ENCODE measurements at regions not wholly inside any gene's neighbourhood (a gene's known extent, or its start where the extent isn't known, plus 50 kb on each side); places are given as distances from the start of the nearest gene placed in this dataset.

DNA sequence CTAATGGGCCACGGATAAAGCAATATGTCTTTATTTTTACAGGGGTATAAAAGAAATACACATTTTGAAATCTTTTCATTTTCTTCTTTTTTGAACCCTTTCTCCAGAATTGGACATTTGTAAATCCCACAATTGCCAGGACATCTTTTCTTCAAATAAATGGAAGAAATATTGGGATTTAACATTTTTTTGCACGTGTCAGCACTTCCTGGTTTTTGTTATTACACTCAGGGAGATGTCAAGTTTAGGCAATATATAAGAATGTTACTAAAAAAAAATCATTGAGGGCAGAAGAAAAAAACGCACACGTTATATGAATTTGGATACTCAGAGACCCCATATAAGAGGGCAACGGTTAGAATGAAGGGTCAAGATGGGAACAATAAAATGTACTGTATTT lies 78.3 kb upstream of the TMCO5A start:
- Histone ChIP-seq H3K18ac (ENCODE audit: insufficient read length, low read depth, low read length) (no peak overlapping the region), H4K8ac (replicated peaks; ENCODE audit: insufficient read length, low read depth, low read length) (no peak overlapping the region), H2BK5ac (ENCODE audit: insufficient read length, low read length) (no peak overlapping the region), H2BK120ac (ENCODE audit: low read depth, low read length, poor library complexity, severe bottlenecking) (no peak overlapping the region), H4K5ac (ENCODE audit: insufficient read length, low read depth, low read length) (no peak overlapping the region), H3K56ac (ENCODE audit: insufficient read length, low read depth, low read length) (no peak overlapping the region), H2AFZ (ENCODE audit: low read length) (no peak overlapping the region), H3K4me1 (ENCODE audit: insufficient read depth, low read length) (no peaks in the 10 kb centered on the region), H4K20me1 (ENCODE audit: control insufficient read depth, insufficient read depth, insufficient read length) (no peaks in the 10 kb centered on the region), H3K14ac (ENCODE audit: insufficient read depth, low read length) (no peak overlapping the region), H2BK12ac (ENCODE audit: insufficient read length, low read depth, low read length) (no peak overlapping the region), H2AK5ac (ENCODE audit: insufficient read length, low read length) (no peak overlapping the region), H4K91ac (ENCODE audit: insufficient read length, low read depth, low read length) (no peak overlapping the region), H3K27ac (ENCODE audit: insufficient read length, low read depth, low read length) (no peak overlapping the region), H3K9ac (ENCODE audit: extremely low read depth, insufficient read length, low read length) (no peak overlapping the region), H3K9me3 (ENCODE audit: control insufficient read depth, low read depth, low read length) (no peaks in the 10 kb centered on the region), H2BK15ac (ENCODE audit: low read depth, low read length) (no peak overlapping the region), H3K23ac (ENCODE audit: insufficient read length, low read depth, low read length) (no peak overlapping the region), H3K4ac (ENCODE audit: low read depth, low read length) (no peak overlapping the region), H3K23me2 (ENCODE audit: insufficient read length, low read depth, low read length, poor library complexity, severe bottlenecking) (no peaks in the 10 kb centered on the region), H3K79me2 (ENCODE audit: insufficient read depth, low read length) (no peaks in the 10 kb centered on the region), H3K79me1 (ENCODE audit: insufficient read depth, low read depth, low read length, poor library complexity, severe bottlenecking) (no peaks in the 10 kb centered on the region), H3K4me2 (ENCODE audit: insufficient read depth, insufficient read length, low read length) (no peak overlapping the region), H3T11ph (ENCODE audit: low read length) (no peak overlapping the region), H3K27me3 (ENCODE audit: insufficient read depth, low read length) (no peaks in the 10 kb centered on the region), H2BK20ac (ENCODE audit: low read depth, low read length, poor library complexity, severe bottlenecking) (no peak overlapping the region)
- Mint-ChIP-seq H3K4me3 (no peak overlapping the region), H3K4me1 (peaks cover 0 to 11% of the 10 kb centered on the region in 2 experiments; a peak in 2 of 4 replicates), H3K36me3 (ENCODE audit: insufficient read depth in 1 of 3, low read depth in 3 of 3) (no peaks in the 10 kb centered on the region), H3K27me3 (ENCODE audit: low read depth) (no peaks in the 10 kb centered on the region), H3K27ac (no peak overlapping the region), H3K9me3 (peaks cover 2 to 3% of the 10 kb centered on the region in 2 experiments; a peak in 3 of 5 replicates)
- WGBS (ENCODE audit: extremely low coverage, insufficient read length, low lambda C conversion rate) = no CpG with 5 or more reads among the region's 5 CpGs
- TF ChIP-seq, protein P1, sequence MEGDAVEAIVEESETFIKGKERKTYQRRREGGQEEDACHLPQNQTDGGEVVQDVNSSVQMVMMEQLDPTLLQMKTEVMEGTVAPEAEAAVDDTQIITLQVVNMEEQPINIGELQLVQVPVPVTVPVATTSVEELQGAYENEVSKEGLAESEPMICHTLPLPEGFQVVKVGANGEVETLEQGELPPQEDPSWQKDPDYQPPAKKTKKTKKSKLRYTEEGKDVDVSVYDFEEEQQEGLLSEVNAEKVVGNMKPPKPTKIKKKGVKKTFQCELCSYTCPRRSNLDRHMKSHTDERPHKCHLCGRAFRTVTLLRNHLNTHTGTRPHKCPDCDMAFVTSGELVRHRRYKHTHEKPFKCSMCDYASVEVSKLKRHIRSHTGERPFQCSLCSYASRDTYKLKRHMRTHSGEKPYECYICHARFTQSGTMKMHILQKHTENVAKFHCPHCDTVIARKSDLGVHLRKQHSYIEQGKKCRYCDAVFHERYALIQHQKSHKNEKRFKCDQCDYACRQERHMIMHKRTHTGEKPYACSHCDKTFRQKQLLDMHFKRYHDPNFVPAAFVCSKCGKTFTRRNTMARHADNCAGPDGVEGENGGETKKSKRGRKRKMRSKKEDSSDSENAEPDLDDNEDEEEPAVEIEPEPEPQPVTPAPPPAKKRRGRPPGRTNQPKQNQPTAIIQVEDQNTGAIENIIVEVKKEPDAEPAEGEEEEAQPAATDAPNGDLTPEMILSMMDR (conservative IDR thresholded peaks at IDR 0.05) = no peak
- no peak for DNase-seq
